H1 (cell line): ENCODE measurements at regions not wholly inside any gene's neighbourhood (a gene's known extent, or its start where the extent isn't known, plus 50 kb on each side); places are given as distances from the start of the nearest gene placed in this dataset.

Source experiments
- CTCF ChIA-PET: fragments of 300-600 bp; sonication (Branson Sonifier 250); formaldehyde crosslinking; loops from one replicate; lab custom pipeline; 2021; ENCODE audit not compliant: partially characterized antibody; lab: Charles Lee
- POLR2A ChIA-PET: fragments of 300-600 bp; sonication (Branson Sonifier 250); formaldehyde crosslinking; loops from one replicate; lab custom pipeline; 2021; ENCODE audit warnings: inconsistent platforms; ENCODE audit not compliant: partially characterized antibody; lab: Charles Lee
- DNase-seq, 2 experiments: peaks; one replicate each; pipeline versions ENCODE4 v3.0.0 to v3.0.0-alpha.2; 2010 to 2022; ENCODE audit warnings: low spot score in 2 of 2, low read depth in 1 of 2, mixed read lengths in 1 of 2
- FAIRE-seq: peaks from 2 replicates; lab custom pipeline; 2011; peaks lifted over from hg19 to GRCh38; lab: Jason Lieb, UNC
- H2AFZ ChIP-seq: 2 replicates; pipeline ENCODE4 v1.8.1; 2012; ENCODE audit warnings: low read length, inconsistent platforms
- H2AK5ac ChIP-seq: 2 replicates; pipeline ENCODE4 v1.6.1; 2013; ENCODE audit warnings: low read depth, low read length
- H2BK120ac ChIP-seq: replicated peaks from 2 replicates; pipeline ENCODE3; 2013; ENCODE audit warnings: low read depth, low read length, inconsistent platforms
- H2BK12ac ChIP-seq: 2 replicates; pipeline ENCODE4 v1.6.1; 2013; ENCODE audit warnings: low read depth, low read length
- H2BK15ac ChIP-seq: 2 replicates; pipeline ENCODE4 v1.6.1; 2013; ENCODE audit warnings: low read length
- H2BK20ac ChIP-seq: 2 replicates; pipeline ENCODE4 v1.6.1; 2013; ENCODE audit warnings: low read length
- H2BK5ac ChIP-seq: 2 replicates; pipeline ENCODE4 v1.6.1; 2013; ENCODE audit warnings: low read depth, low read length
- H3K14ac ChIP-seq: 2 replicates; pipeline ENCODE4 v1.6.1; 2013; ENCODE audit warnings: inconsistent platforms; ENCODE audit not compliant: insufficient read length
- H3K18ac ChIP-seq: 2 replicates; pipeline ENCODE4 v1.6.1; 2013; ENCODE audit warnings: low read length; ENCODE audit errors: extremely low read depth
- H3K23ac ChIP-seq: 2 replicates; pipeline ENCODE4 v1.6.1; 2013; ENCODE audit warnings: inconsistent platforms; ENCODE audit not compliant: insufficient read length
- H3K23me2 ChIP-seq: 2 replicates; pipeline ENCODE4 v1.6.1; 2013; ENCODE audit warnings: low read depth, low read length
- H3K27ac ChIP-seq: 2 replicates; pipeline ENCODE4 v1.6.1; 2011; ENCODE audit warnings: low read depth, low read length, inconsistent platforms
- H3K27me3 ChIP-seq, 4 experiments: replicated peaks in 1 of 4; 1 replicate in 1 of 4; 2 replicates in 3 of 4; pipeline versions ENCODE4 v1.6.1 to v1.8.1; 2011 to 2013; ENCODE audit warnings: low read length in 3 of 4, mild to moderate bottlenecking in 3 of 4, inconsistent platforms in 2 of 4, mixed read lengths in 2 of 4, moderate library complexity in 1 of 4; ENCODE audit not compliant: control insufficient read depth in 3 of 4, insufficient read depth in 3 of 4; ENCODE audit errors: extremely low read depth in 1 of 4
- H3K36me3 ChIP-seq, 4 experiments: 2 replicates each; pipeline versions ENCODE4 v1.6.1 to v1.8.1; 2011 to 2013; ENCODE audit warnings: mild to moderate bottlenecking in 4 of 4, low read length in 3 of 4, moderate library complexity in 2 of 4, control low read depth in 1 of 4, inconsistent platforms in 1 of 4; ENCODE audit not compliant: insufficient read depth in 4 of 4, control insufficient read depth in 2 of 4
- H3K4ac ChIP-seq: replicated peaks from 2 replicates; pipeline ENCODE3; 2013; ENCODE audit warnings: low read length, low read depth, mixed read lengths, inconsistent platforms; ENCODE audit not compliant: insufficient read length
- H3K4me1 ChIP-seq, 4 experiments: replicated peaks in 1 of 4; 1 replicate in 1 of 4; 2 replicates in 3 of 4; pipeline versions ENCODE4 v1.6.1 to v1.8.1; 2011 to 2013; ENCODE audit warnings: low read length in 3 of 4, inconsistent platforms in 2 of 4, mixed read lengths in 1 of 4; ENCODE audit not compliant: insufficient read depth in 4 of 4, control insufficient read depth in 3 of 4
- H3K4me2 ChIP-seq, 2 experiments: 2 replicates each; pipeline versions ENCODE4 v1.6.1 to v1.8.1; 2011 to 2013; ENCODE audit warnings: low read depth in 2 of 2, low read length in 2 of 2, control low read depth in 1 of 2, inconsistent platforms in 1 of 2, mild to moderate bottlenecking in 1 of 2; ENCODE audit not compliant: insufficient read depth in 1 of 2
- H3K4me3 ChIP-seq, 4 experiments: fragments of 200-600, 300-600 bp in 1 of 4; sonication (generic), shearing (Covaris generic), sonication (Bioruptor Twin) in 1 of 4; 2 replicates each; pipeline versions ENCODE4 v1.5.1 to v1.8.1; 2011 to 2016; ENCODE audit warnings: low read length in 4 of 4, low read depth in 3 of 4, control low read depth in 2 of 4, inconsistent platforms in 2 of 4, mild to moderate bottlenecking in 2 of 4, mixed read lengths in 1 of 4, moderate library complexity in 1 of 4; ENCODE audit not compliant: insufficient read depth in 2 of 4; ENCODE audit errors: extremely low read depth in 1 of 4
- H3K56ac ChIP-seq: replicated peaks from 2 replicates; pipeline ENCODE3; 2013; ENCODE audit warnings: low read depth, mild to moderate bottlenecking, mixed read lengths, low read length, inconsistent platforms; ENCODE audit not compliant: insufficient read length
- H3K79me1 ChIP-seq: 2 replicates; pipeline ENCODE4 v1.6.1; 2013; ENCODE audit warnings: low read depth, low read length, control low read depth
- H3K79me2 ChIP-seq, 2 experiments: 2 replicates each; pipeline versions ENCODE4 v1.6.1 to v1.8.1; 2012 to 2013; ENCODE audit warnings: low read length in 2 of 2, mild to moderate bottlenecking in 2 of 2, inconsistent platforms in 1 of 2; ENCODE audit not compliant: insufficient read depth in 2 of 2, control insufficient read depth in 1 of 2
- H3K9ac ChIP-seq, 4 experiments: replicated peaks in 1 of 4; 1 replicate in 1 of 4; 2 replicates in 3 of 4; pipeline versions ENCODE4 v1.6.1 to v1.8.1; 2011 to 2013; ENCODE audit warnings: low read depth in 3 of 4, low read length in 3 of 4, control low read depth in 2 of 4, mild to moderate bottlenecking in 2 of 4, moderate library complexity in 2 of 4, inconsistent platforms in 1 of 4; ENCODE audit errors: extremely low read depth in 1 of 4
- H3K9me3 ChIP-seq, 2 experiments: 2 replicates each; pipeline versions ENCODE4 v1.6.1 to v1.8.1; 2012 to 2013; ENCODE audit warnings: mild to moderate bottlenecking in 2 of 2, moderate library complexity in 2 of 2, control low read depth in 1 of 2, inconsistent platforms in 1 of 2, low read depth in 1 of 2, low read length in 1 of 2, mixed read lengths in 1 of 2; ENCODE audit not compliant: insufficient read depth in 2 of 2
- H4K20me1 ChIP-seq, 2 experiments: replicated peaks in 1 of 2; 2 replicates each; pipeline versions ENCODE3 to v1.8.1; 2011 to 2013; ENCODE audit warnings: inconsistent platforms in 2 of 2, low read length in 2 of 2, mild to moderate bottlenecking in 1 of 2; ENCODE audit not compliant: insufficient read depth in 2 of 2, control insufficient read depth in 1 of 2
- H4K5ac ChIP-seq: 2 replicates; pipeline ENCODE4 v1.6.1; 2013; ENCODE audit warnings: low read length, low read depth, mixed read lengths, inconsistent platforms; ENCODE audit not compliant: insufficient read length
- H4K8ac ChIP-seq: 2 replicates; pipeline ENCODE4 v1.8.0; 2013; ENCODE audit warnings: mild to moderate bottlenecking, moderate library complexity, low read length, inconsistent platforms; ENCODE audit not compliant: insufficient read depth; ENCODE audit errors: extremely low read depth
- H4K91ac ChIP-seq: replicated peaks from 2 replicates; pipeline ENCODE3; 2013; ENCODE audit warnings: low read length, mixed read lengths, inconsistent platforms; ENCODE audit not compliant: insufficient read length
- BCL11A ChIP-seq, 2 experiments: IDR thresholded peaks; one replicate each; pipeline ENCODE4 v1.6.1; 2011; ENCODE audit warnings: low read depth in 2 of 2, low read length in 2 of 2, mild to moderate bottlenecking in 2 of 2
- HDAC6 ChIP-seq: IDR thresholded peaks from one replicate; pipeline ENCODE4 v1.7.1; 2012; ENCODE audit warnings: low read depth, mild to moderate bottlenecking, inconsistent platforms, low read length, moderate library complexity
- WGBS, 2 experiments: shearing (Covaris generic) in 1 of 2; methylation state at CpG; one replicate each; pipeline versions ENCODE4 v1.1.6 to v1.1.7; 2013 to 2015; ENCODE audit warnings: low lambda C conversion rate in 2 of 2, mixed read lengths in 2 of 2, inconsistent platforms in 1 of 2, low coverage in 1 of 2, missing lambda C conversion rate in 1 of 2; ENCODE audit not compliant: insufficient replicate concordance in 2 of 2, insufficient coverage in 1 of 2, insufficient read length in 1 of 2; ENCODE audit errors: extremely low coverage in 1 of 2, missing lambda C conversion rate in 1 of 2; 5-methylcytosine and 5-hydroxymethylcytosine counted together

GRCh38 chr18:42258301-42258965 is 303.4 kb downstream of the PIK3C3 start:
- Histone ChIP-seq H4K20me1 (no peaks in the 10 kb centered on the region), H2BK12ac (no peak overlapping the region), H3K36me3 (no peaks in the 10 kb centered on the region), H3K27me3 (no peaks in the 10 kb centered on the region), H3K4ac (no peak overlapping the region), H3K14ac (no peak overlapping the region), H4K8ac (no peak overlapping the region), H3K79me1 (no peaks in the 10 kb centered on the region), H4K5ac (no peak overlapping the region), H3K4me3 (no peak overlapping the region), H2AFZ (no peak overlapping the region), H2BK20ac (no peak overlapping the region), H3K9me3 (no peaks in the 10 kb centered on the region)
- DNase-seq, result no peak
- CTCF ChIA-PET, result no interaction called here
- TF ChIP-seq BCL11A (IDR thresholded peaks at IDR 0.05; ENCODE audit: low read depth in 2 of 2, low read length in 2 of 2) (no peak), HDAC6 (no peak)
- TF ChIP-seq, all 59 proteins: peak for 0
- Histone ChIP-seq H3K4me2 (no peak overlapping the region), H3K23ac (no peak overlapping the region), H3K56ac (no peak overlapping the region), H3K23me2 (no peaks in the 10 kb centered on the region), H2BK15ac (no peak overlapping the region), H3K4me1 (no peaks in the 10 kb centered on the region), H3K27ac (no peak overlapping the region), H2AK5ac (no peak overlapping the region), H3K18ac (no peak overlapping the region), H3K9ac (no peak overlapping the region), H2BK5ac (no peak overlapping the region), H3K79me2 (no peaks in the 10 kb centered on the region), H4K91ac (no peak overlapping the region), H2BK120ac (no peak overlapping the region)
- 91% methylated on average over 2 of the region's 2 CpGs; no CpG with 5 or more reads in 1 of the 2 experiments for WGBS, 2 experiments
- no peak for FAIRE-seq
- POLR2A ChIA-PET, result no interaction called here
